Adrenal gland (tissue), 9 donors: ENCODE measurements at regions not wholly inside any gene's neighbourhood (a gene's known extent, or its start where the extent isn't known, plus 50 kb on each side); places are given as distances from the start of the nearest gene placed in this dataset.
A peak's percentile ranks its signal among the peaks of the same experiment; 100 is the strongest.
"Not testable (repeated sequence)": the region's sequence is repeated elsewhere in the genome, so short reads cannot be mapped to it uniquely, and the experiment has no call there.

Experiments
- DNase-seq, 7 donors: peaks; one replicate each; pipeline ENCODE4 v3.0.0-alpha.2; 2019 to 2020
- H3K27ac ChIP-seq, 5 donors: fragments of 200-600 bp; sonication (generic) in 4 of 5; 1 replicate in 3 of 5; 2 replicates in 2 of 5; pipeline versions ENCODE4 v1.5.1 to v1.8.0; 2016 to 2020; ENCODE audit warnings: mild to moderate bottlenecking in 1 of 5
- H3K27me3 ChIP-seq: fragments of 200-600 bp; 2 replicates; pipeline ENCODE4 v1.8.0; 2021
- H3K36me3 ChIP-seq, 2 donors: fragments of 200-600 bp; replicated peaks in 1 of 2; 1 replicate in 1 of 2; 2 replicates in 1 of 2; pipeline versions ENCODE4 v1.5.1 to v1.8.0; 2018 to 2022
- H3K4me1 ChIP-seq, 2 donors: fragments of 200-600 bp; replicated peaks in 1 of 2; 1 replicate in 1 of 2; 2 replicates in 1 of 2; pipeline versions ENCODE4 v1.5.1 to v1.8.0; 2018 to 2021
- H3K4me3 ChIP-seq, 4 donors: fragments of 200-600 bp; sonication (generic) in 3 of 4; one replicate each; pipeline ENCODE4 v1.5.1; 2016 to 2018
- H3K9me3 ChIP-seq, 3 donors: fragments of 200-600 bp; sonication (generic) in 1 of 3; replicated peaks in 1 of 3; 1 replicate in 2 of 3; 2 replicates in 1 of 3; pipeline versions ENCODE4 v1.5.1 to v1.8.0; 2016 to 2021
- POLR2A ChIP-seq, 2 donors: fragments of 450-650 bp; IDR thresholded peaks; one replicate each; pipeline ENCODE4 v1.6.1; 2017; ENCODE audit warnings: antibody characterized with exemption in 2 of 2, mild to moderate bottlenecking in 2 of 2, moderate library complexity in 1 of 2
- WGBS, 4 donors: extraction: QIAGEN DNeasy Blood & Tissue Kit in 2 of 4; methylation state at CpG; one replicate each; pipeline versions ENCODE4 v1.1.5 to v1.1.7; 2013 to 2017; 5-methylcytosine and 5-hydroxymethylcytosine counted together
- intact Hi-C, 2 donors: fragments of 100-400 bp; cut with DNase I; formaldehyde crosslinking; loops; one replicate each; pipeline versions ENCODE4 v1.14.1 to v1.15.0; 2022 to 2023
- TF ChIP-seq, protein P1 (sequence below), 6 experiments: fragments of 450-650 bp in 4 of 6; fragments of 200-600 bp in 2 of 6; sonication (generic) in 1 of 6; IDR thresholded peaks; 1 replicate in 5 of 6; 2 replicates in 1 of 6; pipeline versions ENCODE4 v1.5.1 to v1.8.0; 2016 to 2021; ENCODE audit warnings: antibody characterized with exemption in 6 of 6, mild to moderate bottlenecking in 2 of 6, moderate library complexity in 1 of 6
- donor health status: healthy with polysubstance abuse.
- donor health status: Bipolar disorder and iron deficiency.
- donor health status: DM: yes; HTN: yes; CAD: no.
- donor health status: DM: no; HTN: no; CAD: no.
- donor health status: DM: no; HTN: no; CAD: no.

- Histone ChIP-seq H3K27ac (no peak overlapping the region), H3K4me1 (no peaks in the 10 kb centered on the region), H3K4me3 (no peak overlapping the region), H3K36me3 (no peaks in the 10 kb centered on the region), H3K9me3 (no peaks in the 10 kb centered on the region), H3K27me3 (no peaks in the 10 kb centered on the region)
- TF ChIP-seq POLR2A (IDR thresholded peaks at IDR 0.05): no peak
- TF ChIP-seq, protein P1, sequence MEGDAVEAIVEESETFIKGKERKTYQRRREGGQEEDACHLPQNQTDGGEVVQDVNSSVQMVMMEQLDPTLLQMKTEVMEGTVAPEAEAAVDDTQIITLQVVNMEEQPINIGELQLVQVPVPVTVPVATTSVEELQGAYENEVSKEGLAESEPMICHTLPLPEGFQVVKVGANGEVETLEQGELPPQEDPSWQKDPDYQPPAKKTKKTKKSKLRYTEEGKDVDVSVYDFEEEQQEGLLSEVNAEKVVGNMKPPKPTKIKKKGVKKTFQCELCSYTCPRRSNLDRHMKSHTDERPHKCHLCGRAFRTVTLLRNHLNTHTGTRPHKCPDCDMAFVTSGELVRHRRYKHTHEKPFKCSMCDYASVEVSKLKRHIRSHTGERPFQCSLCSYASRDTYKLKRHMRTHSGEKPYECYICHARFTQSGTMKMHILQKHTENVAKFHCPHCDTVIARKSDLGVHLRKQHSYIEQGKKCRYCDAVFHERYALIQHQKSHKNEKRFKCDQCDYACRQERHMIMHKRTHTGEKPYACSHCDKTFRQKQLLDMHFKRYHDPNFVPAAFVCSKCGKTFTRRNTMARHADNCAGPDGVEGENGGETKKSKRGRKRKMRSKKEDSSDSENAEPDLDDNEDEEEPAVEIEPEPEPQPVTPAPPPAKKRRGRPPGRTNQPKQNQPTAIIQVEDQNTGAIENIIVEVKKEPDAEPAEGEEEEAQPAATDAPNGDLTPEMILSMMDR (IDR thresholded peaks at IDR 0.05): no peak
- 82 to 94% (median 87%) methylated on average over 2 of the region's 2 CpGs for WGBS, 4 donors
- intact Hi-C loops: no loop called here
- no peak for DNase-seq
These were observed 69.5 kb upstream of the PSME4 start for GRCh38 chr2:54040250-54040649.

DNA sequence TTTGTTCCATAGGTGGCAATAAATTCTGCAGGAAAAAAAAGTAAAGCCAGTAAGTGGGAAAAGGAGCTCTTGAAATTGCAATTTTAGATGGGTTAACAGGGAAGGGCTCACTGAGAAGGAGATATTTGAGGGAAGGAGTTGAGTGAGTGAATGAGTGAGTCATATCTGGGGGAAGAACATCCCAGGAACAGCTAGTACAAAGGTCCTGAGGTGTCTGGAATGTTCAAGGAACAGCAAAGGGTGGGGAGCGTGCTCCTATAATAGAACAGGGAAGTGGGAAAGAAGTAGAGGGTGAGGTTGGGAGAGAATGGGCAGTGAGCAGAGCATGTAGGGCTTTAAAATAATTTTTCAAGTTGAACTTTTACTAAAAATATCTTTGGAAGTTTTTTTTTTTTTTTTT lies 68.0 kb upstream of the PSME4 start:
- intact Hi-C loops: no loop called here
- H3K9me3 ChIP-seq: no peaks in the 10 kb centered on the region
- TF ChIP-seq POLR2A (IDR thresholded peaks at IDR 0.05): no peak
- TF ChIP-seq, protein P1 (IDR thresholded peaks at IDR 0.05): no peak
- DNase-seq: no peak
- H3K27me3 ChIP-seq: no peaks in the 10 kb centered on the region
- H3K4me3 ChIP-seq: no peak overlapping the region
- no peak overlapping the region for H3K27ac ChIP-seq
- 86 to 93% (median 92%) methylated on average over 1 of the region's 1 CpG for WGBS, 4 donors
- H3K36me3 ChIP-seq: no peaks in the 10 kb centered on the region
- H3K4me1 ChIP-seq: no peaks in the 10 kb centered on the region

- DNase-seq, intact Hi-C loops, H3K36me3 ChIP-seq, H3K4me3 ChIP-seq, H3K27me3 ChIP-seq, H3K9me3 ChIP-seq: not testable (repeated sequence)
- H3K4me1 ChIP-seq: peaks cover 17 to 20% of the 10 kb centered on the region in 2 donors
- 92 to 100% (median 97%) methylated on average over 2 to 3 of the region's 3 CpGs for WGBS, 4 donors
- H3K27ac ChIP-seq: peak overlapping the region in 1 of 5 donors; percentile 60
These were observed 60.5 kb upstream of the PSME4 start for GRCh38 chr2:54031288-54031687.

DNA sequence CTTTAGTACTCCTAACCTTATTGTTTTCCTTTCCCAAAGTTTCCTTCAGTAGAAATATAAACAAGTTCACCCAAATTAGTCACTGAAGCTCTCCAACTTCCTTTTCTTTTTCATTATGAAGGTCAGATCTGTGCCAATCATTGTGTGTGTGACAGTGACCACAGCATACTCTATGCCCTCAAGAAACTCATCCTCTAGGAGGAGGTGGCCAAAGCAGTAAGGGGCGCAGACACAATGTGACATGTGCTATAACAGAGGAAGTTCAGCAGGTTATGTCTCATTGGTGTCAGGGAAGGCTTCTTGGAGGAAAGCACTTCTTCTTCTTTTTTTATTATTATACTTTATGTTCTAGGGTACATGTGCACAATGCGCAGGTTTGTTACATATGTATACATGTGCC lies 60.0 kb upstream of the PSME4 start:
- no peak overlapping the region for H3K4me3 ChIP-seq
- H3K27me3 ChIP-seq: no peaks in the 10 kb centered on the region
- no peaks in the 10 kb centered on the region for H3K36me3 ChIP-seq
- no peaks in the 10 kb centered on the region for H3K9me3 ChIP-seq
- 89 to 100% (median 96%) methylated on average over 2 of the region's 2 CpGs for WGBS, 4 donors
- no peak for DNase-seq
- H3K27ac ChIP-seq: peak overlapping the region in 4 of 5 donors; percentile 14 to 77 (median 68)
- no peak for TF ChIP-seq POLR2A (IDR thresholded peaks at IDR 0.05)
- TF ChIP-seq, protein P1 (IDR thresholded peaks at IDR 0.05): no peak
- peaks cover 17 to 20% of the 10 kb centered on the region in 2 donors for H3K4me1 ChIP-seq
- intact Hi-C loops: no loop called here

DNA sequence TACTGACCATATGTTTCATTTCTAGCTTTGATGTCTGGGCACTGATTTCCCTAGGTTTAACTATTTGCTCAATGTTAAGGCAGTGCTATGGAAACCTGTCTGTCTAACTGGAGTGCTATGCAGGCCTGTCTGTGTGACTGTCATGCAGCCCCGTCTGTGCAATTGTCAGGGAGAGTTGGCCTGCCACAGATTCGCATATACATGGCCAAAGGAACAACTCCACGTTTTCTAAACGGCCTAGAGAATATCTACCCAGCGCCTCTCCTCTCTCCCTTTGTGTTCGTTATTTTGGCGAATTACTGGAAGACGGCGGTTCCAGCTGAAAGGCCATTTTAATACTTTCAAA lies 59.6 kb upstream of the PSME4 start:
- H3K4me3 ChIP-seq: no peak overlapping the region
- H3K27ac ChIP-seq: peak overlapping the region; percentile 14 to 77 (median 74)
- intact Hi-C loops: no loop called here
- no peaks in the 10 kb centered on the region for H3K9me3 ChIP-seq
- TF ChIP-seq, protein P1 (IDR thresholded peaks at IDR 0.05): no peak
- no peak for TF ChIP-seq POLR2A (IDR thresholded peaks at IDR 0.05)
- peaks cover 17 to 20% of the 10 kb centered on the region in 2 donors for H3K4me1 ChIP-seq
- DNase-seq: peak in 2 of 7 donors; percentile 10 to 26
- H3K36me3 ChIP-seq: no peaks in the 10 kb centered on the region
- WGBS, 4 donors: 48 to 64% (median 60%) methylated on average over 9 of the region's 9 CpGs
- H3K27me3 ChIP-seq: no peaks in the 10 kb centered on the region
